ENCODE measurements at regions not wholly inside any gene's neighbourhood (a gene's known extent, or its start where the extent isn't known, plus 50 kb on each side); places are given as distances from the start of the nearest gene placed in this dataset.

DNA sequence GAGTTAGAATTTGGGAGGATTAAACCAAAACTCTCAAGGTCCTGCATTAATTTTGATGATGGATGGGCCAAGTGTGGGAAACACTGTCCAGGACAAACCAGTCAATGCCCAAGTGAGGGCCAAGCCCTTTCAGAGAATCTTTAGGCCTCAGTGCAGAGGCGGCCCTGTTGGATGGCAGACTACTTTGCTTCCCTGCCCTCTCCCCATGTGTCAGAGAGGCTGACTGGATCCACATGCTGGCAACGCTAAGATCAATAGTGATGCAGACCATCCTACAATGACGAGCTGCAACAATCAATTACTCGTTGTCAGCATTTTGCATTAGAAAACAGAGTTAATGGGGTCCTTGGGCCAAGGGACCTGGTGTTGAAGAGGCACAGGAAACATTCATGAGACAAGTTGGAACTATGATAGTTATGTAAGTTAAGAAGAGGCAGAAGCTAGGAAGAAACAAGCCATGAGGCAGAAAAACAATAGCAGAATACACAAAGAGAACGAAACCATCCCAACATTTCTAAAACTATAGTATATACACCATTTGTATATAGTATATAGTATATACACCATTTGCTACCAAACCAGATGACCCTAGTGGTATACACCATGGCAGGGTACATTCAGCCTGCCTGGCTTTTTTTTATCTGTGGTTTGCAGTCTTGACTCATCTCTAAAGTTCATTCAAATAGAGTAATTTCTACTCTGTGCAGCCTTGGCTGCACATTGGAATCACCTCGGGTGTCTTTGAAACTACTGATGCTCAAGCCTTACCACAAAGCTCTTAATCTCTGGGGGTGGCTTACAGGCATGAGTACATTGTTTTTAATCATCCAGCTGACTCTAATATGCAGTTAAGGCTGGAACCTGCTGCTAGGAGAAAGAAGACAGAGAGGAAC, 147.7 kb upstream of the GYPA start:
- TF ChIP-seq CTCF (IDR thresholded peaks at IDR 0.05; ENCODE audit: insufficient read depth, low read depth, low read length): no peak
- no peak overlapping the region for H3K4me3 ChIP-seq (ENCODE audit: low read depth, low read length)
- DNase-seq (ENCODE audit: low read depth): no peak

- TF ChIP-seq CTCF (IDR thresholded peaks at IDR 0.05; ENCODE audit: insufficient read depth, low read depth, low read length): no peak
- DNase-seq (ENCODE audit: low read depth): no peak
- no peak overlapping the region for H3K4me3 ChIP-seq (ENCODE audit: low read depth, low read length)
Measured at GRCh38 chr4:144289667-144290428, 149.3 kb upstream of the GYPA start.

GRCh38 chr4:144291164-144291563, 150.6 kb upstream of the GYPA start:
- TF ChIP-seq CTCF (IDR thresholded peaks at IDR 0.05; ENCODE audit: insufficient read depth, low read depth, low read length): no peak
- no peak for DNase-seq (ENCODE audit: low read depth)
- no peak overlapping the region for H3K4me3 ChIP-seq (ENCODE audit: low read depth, low read length)

- DNase-seq (ENCODE audit: low read depth): no peak
- H3K4me3 ChIP-seq (ENCODE audit: low read depth, low read length): no peak overlapping the region
- no peak for TF ChIP-seq CTCF (IDR thresholded peaks at IDR 0.05; ENCODE audit: insufficient read depth, low read depth, low read length)
Measured at GRCh38 chr4:144294211-144294610, 153.7 kb upstream of the GYPA start.

- no peak for DNase-seq (ENCODE audit: low read depth)
- H3K4me3 ChIP-seq (ENCODE audit: low read depth, low read length): no peak overlapping the region
- TF ChIP-seq CTCF (IDR thresholded peaks at IDR 0.05; ENCODE audit: insufficient read depth, low read depth, low read length): no peak
Measured at GRCh38 chr4:144295286-144295995, 154.9 kb upstream of the GYPA start.

- no peak for TF ChIP-seq CTCF (IDR thresholded peaks at IDR 0.05; ENCODE audit: insufficient read depth, low read depth, low read length)
- DNase-seq (ENCODE audit: low read depth): no peak
- H3K4me3 ChIP-seq (ENCODE audit: low read depth, low read length): no peak overlapping the region
Measured at GRCh38 chr4:144296941-144297340, 156.4 kb upstream of the GYPA start.
